ACC112 (cell line): ENCODE measurements at regions not wholly inside any gene's neighbourhood (a gene's known extent, or its start where the extent isn't known, plus 50 kb on each side); places are given as distances from the start of the nearest gene placed in this dataset.
A peak's percentile ranks its signal among the peaks of the same experiment; 100 is the strongest.
"Not testable (repeated sequence)": the region's sequence is repeated elsewhere in the genome, so short reads cannot be mapped to it uniquely, and the experiment has no call there.

ENCODE experiments used
- H2AFZ ChIP-seq: fragments of 200-600 bp; sonication (generic); one replicate; pipeline ENCODE4 v1.6.0; 2017; ENCODE audit warnings: antibody characterized with exemption, low read length; ENCODE audit not compliant: unreplicated experiment
- H3K27ac ChIP-seq: fragments of 200-600 bp; sonication (generic); 2 replicates; pipeline ENCODE4 v1.5.1; 2014; ENCODE audit warnings: low read depth, mild to moderate bottlenecking, antibody characterized with exemption, low read length, moderate library complexity
- H3K27me3 ChIP-seq: fragments of 200-600 bp; sonication (generic); 2 replicates; pipeline ENCODE4 v1.6.1; 2014; ENCODE audit warnings: mild to moderate bottlenecking, antibody characterized with exemption, low read length, moderate library complexity, mixed read lengths; ENCODE audit not compliant: insufficient read depth
- H3K36me3 ChIP-seq: fragments of 200-600 bp; sonication (generic); 2 replicates; pipeline ENCODE4 v1.6.1; 2016; ENCODE audit warnings: mild to moderate bottlenecking, antibody characterized with exemption, low read length, moderate library complexity, mixed read lengths; ENCODE audit not compliant: insufficient read depth
- H3K4me1 ChIP-seq: fragments of 200-600 bp; sonication (generic); one replicate; pipeline ENCODE4 v1.6.1; 2016; ENCODE audit warnings: low read length, mixed read lengths; ENCODE audit not compliant: insufficient read depth, unreplicated experiment, control insufficient read depth
- H3K4me3 ChIP-seq: fragments of 200-600 bp; sonication (generic); 2 replicates; pipeline ENCODE4 v1.5.1; 2014; ENCODE audit warnings: mild to moderate bottlenecking, low read depth, low read length
- H3K79me2 ChIP-seq: fragments of 200-600 bp; sonication (generic); one replicate; pipeline ENCODE4 v1.6.0; 2016; ENCODE audit warnings: low read length; ENCODE audit not compliant: control insufficient read depth, unreplicated experiment, insufficient read depth

DNA sequence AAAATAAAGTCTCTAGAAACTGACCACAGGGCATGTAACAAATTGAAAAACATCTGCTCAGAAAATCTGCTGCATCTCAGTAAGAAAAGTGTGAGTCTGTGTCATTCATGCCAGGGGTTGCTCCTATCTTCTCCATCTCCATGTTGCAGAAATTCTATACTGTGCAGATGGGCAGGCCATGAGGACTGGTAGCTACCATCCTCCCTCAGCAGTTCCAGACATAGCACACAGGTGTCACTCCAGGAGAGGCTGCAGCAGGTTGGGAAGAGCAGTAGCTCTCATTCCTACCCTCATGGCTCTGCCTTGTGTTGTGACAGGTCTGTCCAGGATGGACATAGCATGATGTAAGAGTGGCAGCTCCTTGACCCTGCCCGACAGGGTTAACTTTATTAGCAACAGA is 173.4 kb downstream of the NDUFS4 start:
- Histone ChIP-seq H3K4me3 (no peak overlapping the region), H3K4me1 (no peaks in the 10 kb centered on the region), H2AFZ (no peak overlapping the region), H3K36me3 (no peaks in the 10 kb centered on the region), H3K27ac (no peak overlapping the region), H3K27me3 (peaks cover 41% of the 10 kb centered on the region), H3K79me2 (no peaks in the 10 kb centered on the region)

- H3K27ac ChIP-seq, result no peak overlapping the region
- no peaks in the 10 kb centered on the region for H3K36me3 ChIP-seq
- no peaks in the 10 kb centered on the region for H3K4me1 ChIP-seq
- H3K79me2 ChIP-seq, result no peaks in the 10 kb centered on the region
- H3K4me3 ChIP-seq, result no peak overlapping the region
- H3K27me3 ChIP-seq, result peaks cover 21% of the 10 kb centered on the region
- no peak overlapping the region for H2AFZ ChIP-seq
Measured at GRCh38 chr5:53738105-53738504, 177.7 kb downstream of the NDUFS4 start.

DNA sequence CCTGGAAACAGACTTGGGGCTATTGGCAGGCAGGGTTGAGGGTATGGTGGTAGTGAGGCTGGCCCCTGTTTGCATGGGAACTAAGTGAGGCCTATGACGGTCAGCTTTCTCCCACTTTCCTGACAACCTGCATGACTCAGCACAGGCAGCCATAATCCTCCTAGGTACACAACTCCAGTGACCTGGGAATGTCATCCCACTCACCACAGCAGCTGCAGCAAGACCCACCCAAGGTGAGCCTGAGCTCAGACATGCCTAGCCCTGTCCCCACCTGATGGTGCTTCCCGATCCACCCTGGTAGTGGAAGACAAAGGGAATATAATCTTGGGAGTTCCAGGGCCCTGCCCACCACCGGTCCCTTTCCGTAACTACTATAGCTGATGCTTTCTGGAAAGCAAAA is 178.7 kb downstream of the NDUFS4 start:
- H3K27me3 ChIP-seq, result peaks cover 13% of the 10 kb centered on the region; the same call in 1 of the 2 replicates
- no peak overlapping the region for H2AFZ ChIP-seq
- no peaks in the 10 kb centered on the region for H3K79me2 ChIP-seq
- H3K4me1 ChIP-seq, result no peaks in the 10 kb centered on the region
- no peaks in the 10 kb centered on the region for H3K36me3 ChIP-seq
- H3K4me3 ChIP-seq, result no peak overlapping the region
- no peak overlapping the region for H3K27ac ChIP-seq

GRCh38 chr5:53749621-53750020 is 189.2 kb downstream of the NDUFS4 start:
- Histone ChIP-seq H2AFZ (no peak overlapping the region), H3K27ac (no peak overlapping the region), H3K27me3 (0 out of 2 replicates have a peak, but pooled peaks cover 8% of the 10 kb centered on the region), H3K4me3 (no peak overlapping the region), H3K79me2 (no peaks in the 10 kb centered on the region), H3K4me1 (no peaks in the 10 kb centered on the region), H3K36me3 (no peaks in the 10 kb centered on the region)

DNA sequence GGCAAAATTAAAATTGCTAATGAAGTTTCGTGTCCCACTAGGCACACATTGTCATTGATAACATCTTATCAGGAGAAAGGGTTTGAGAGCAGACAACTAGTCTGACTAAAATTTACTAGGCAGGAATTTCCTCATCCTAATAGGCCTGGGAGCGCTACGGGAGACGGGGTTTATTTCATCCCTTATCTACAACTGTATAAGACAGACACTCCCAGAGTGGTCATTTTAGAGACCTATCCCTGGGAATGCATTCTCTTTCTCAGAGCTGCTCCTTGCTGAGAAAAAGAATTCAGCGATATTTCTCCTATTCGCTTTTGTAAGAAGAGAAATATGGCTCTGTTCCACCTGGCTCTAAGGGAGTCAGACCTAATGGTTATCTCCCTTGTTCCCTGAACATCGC is 191.8 kb downstream of the NDUFS4 start:
- not testable (repeated sequence) for H3K36me3 ChIP-seq, H3K4me1 ChIP-seq, H3K79me2 ChIP-seq, H2AFZ ChIP-seq, H3K27me3 ChIP-seq, H3K27ac ChIP-seq, H3K4me3 ChIP-seq

DNA sequence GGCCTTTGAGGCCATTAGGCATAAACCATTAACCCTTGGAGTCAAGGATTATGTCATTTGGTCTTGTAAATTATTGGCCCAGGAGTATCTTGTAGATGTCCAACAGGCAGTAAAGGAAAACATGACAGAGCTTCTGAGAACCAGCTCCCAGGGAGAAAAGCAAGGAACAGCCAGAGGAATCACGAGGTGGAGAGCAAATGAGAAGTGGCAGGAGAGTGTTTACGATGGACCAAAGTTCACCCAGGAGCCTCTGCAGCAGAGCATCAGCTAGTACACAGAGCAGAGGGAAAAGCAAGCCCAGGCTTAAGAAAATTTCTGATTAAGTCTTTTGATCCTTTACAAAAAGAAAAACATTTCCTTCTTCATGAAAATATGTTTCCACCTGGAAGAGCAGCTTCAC is 206.2 kb downstream of the NDUFS4 start:
- Histone ChIP-seq H3K27ac (no peak overlapping the region), H3K4me1 (no peaks in the 10 kb centered on the region), H2AFZ (no peak overlapping the region), H3K27me3 (peaks cover 10% of the 10 kb centered on the region; the same call in 1 of the 2 replicates), H3K4me3 (no peak overlapping the region), H3K36me3 (no peaks in the 10 kb centered on the region), H3K79me2 (no peaks in the 10 kb centered on the region)

DNA sequence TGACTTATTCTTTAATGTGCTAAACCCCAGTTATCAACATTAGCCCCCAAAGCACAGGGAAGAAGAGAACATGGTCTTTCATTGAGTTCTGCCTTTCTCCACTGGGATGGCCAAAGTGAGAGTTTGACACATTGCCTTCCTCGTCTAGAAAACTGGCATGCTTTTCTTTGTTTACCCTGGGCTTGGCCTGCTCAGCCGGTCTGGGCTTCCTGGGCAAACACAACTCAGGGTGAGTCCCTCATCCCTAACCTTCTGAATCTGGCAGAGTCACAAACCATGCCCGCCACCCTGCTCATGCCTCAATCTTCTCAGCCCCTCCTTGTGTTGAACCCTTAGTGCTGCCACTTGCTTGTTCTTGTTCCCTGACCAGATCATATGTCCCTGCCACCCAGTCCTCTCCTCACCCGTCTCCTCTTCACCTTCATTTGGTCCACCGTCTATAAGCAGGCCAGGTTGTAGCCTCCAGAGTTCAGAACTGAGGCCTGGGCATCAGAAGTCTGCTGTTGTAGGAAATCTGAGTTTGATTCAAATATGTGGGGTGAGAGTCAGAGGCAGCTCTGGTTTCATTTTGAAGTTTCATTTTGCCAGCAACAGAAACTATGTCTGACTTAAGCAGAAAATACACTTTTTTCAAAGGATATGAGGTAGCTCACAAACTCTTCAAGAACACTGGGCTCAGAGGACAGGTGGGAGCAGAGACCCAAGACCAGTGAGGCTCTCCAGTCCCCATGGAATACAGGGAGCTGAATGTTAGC is 217.6 kb downstream of the NDUFS4 start:
- Histone ChIP-seq H3K27ac (no peak overlapping the region), H3K79me2 (no peaks in the 10 kb centered on the region), H3K36me3 (no peaks in the 10 kb centered on the region), H2AFZ (no peak overlapping the region), H3K27me3 (no peaks in the 10 kb centered on the region), H3K4me1 (peaks cover 11% of the 10 kb centered on the region), H3K4me3 (no peak overlapping the region)

DNA sequence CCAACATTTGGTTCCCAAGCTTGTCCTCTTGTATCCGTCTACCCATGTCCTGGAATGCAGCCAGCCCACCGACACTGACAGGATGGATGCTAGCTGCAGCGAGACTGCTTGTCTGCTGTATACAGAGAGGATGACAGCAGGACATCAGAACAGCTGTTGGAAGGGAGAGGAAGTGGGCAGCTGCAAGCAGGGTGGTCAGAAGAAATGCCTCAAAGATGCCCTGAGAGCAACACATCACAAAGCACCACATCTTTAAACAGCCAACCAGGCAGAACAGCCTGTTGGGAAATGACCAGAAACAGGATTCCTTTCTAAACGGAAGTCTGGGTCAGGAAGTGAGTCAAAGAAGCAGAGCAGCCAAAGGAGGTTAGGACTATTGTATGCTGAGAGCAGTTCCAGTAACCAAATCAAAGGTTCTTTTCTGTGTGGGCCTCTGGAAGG is 219.1 kb downstream of the NDUFS4 start:
- peak overlapping the region; percentile 93 for H2AFZ ChIP-seq
- H3K27ac ChIP-seq, result no peak overlapping the region
- no peaks in the 10 kb centered on the region for H3K79me2 ChIP-seq
- H3K4me3 ChIP-seq, result no peak overlapping the region
- H3K36me3 ChIP-seq, result no peaks in the 10 kb centered on the region
- peaks cover 11% of the 10 kb centered on the region for H3K4me1 ChIP-seq
- H3K27me3 ChIP-seq, result no peaks in the 10 kb centered on the region

GRCh38 chr5:53782620-53783019 is 222.2 kb downstream of the NDUFS4 start:
- no peak overlapping the region for H3K4me3 ChIP-seq
- H3K27me3 ChIP-seq, result peaks cover 7% of the 10 kb centered on the region
- H3K79me2 ChIP-seq, result no peaks in the 10 kb centered on the region
- no peaks in the 10 kb centered on the region for H3K36me3 ChIP-seq
- H3K27ac ChIP-seq, result no peak overlapping the region
- H3K4me1 ChIP-seq, result peaks cover 11% of the 10 kb centered on the region
- no peak overlapping the region for H2AFZ ChIP-seq

DNA sequence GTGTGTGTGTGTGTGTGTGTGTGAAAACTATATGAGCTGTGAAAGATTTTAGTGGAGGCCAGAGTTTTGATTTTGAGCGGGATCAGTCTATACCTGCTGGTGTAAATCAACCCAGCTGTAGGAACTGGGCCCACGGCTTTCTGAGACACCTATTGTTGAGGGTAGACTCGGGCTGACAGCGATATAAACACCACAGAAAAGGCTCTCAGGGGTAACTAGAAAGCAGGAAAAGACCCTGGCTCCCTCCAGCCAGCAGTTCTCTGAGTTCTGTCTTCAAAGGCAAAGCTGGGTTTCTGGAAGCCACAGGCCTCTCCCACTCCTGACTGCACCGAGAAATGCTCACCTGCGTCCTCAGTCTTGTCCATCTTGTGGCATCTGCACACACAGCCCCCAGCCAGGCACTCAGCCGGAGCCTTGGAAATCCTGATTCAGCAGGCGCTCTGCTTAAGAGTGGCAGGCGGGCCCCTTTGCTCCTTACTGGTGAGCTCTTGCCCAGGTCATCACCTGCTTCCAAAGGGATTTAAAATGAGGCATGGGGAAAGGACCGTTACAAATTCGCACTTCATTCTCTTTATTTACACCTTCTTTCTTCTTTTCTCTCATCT is 223.3 kb downstream of the NDUFS4 start:
- Histone ChIP-seq H3K27me3 (peaks cover 14% of the 10 kb centered on the region), H3K27ac (no peak overlapping the region), H3K4me3 (no peak overlapping the region), H3K36me3 (no peaks in the 10 kb centered on the region), H3K79me2 (no peaks in the 10 kb centered on the region), H3K4me1 (peaks cover 11% of the 10 kb centered on the region), H2AFZ (no peak overlapping the region)

DNA sequence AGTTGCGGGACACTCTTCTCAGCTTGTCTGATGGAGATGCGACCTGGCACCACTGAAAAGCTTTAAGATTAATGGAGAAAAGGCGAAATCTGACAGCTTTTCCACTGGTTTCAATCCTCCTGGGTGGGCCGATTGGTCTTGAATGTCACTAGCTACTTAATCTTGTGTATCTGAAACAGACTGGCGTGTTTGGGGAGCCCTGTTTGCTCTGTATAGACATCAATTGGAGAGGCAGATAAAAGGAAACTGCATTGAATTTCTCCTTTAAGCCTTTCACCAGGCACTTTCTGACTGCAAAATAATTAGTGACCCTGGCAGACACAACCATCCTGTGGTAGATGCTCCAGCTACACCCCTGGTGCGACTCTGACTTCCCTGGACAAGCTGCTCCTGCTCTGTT is 224.2 kb downstream of the NDUFS4 start:
- H3K4me1 ChIP-seq, result peaks cover 5% of the 10 kb centered on the region
- no peaks in the 10 kb centered on the region for H3K79me2 ChIP-seq
- H2AFZ ChIP-seq, result no peak overlapping the region
- H3K36me3 ChIP-seq, result no peaks in the 10 kb centered on the region
- no peak overlapping the region for H3K27ac ChIP-seq
- H3K4me3 ChIP-seq, result no peak overlapping the region
- H3K27me3 ChIP-seq, result peaks cover 14% of the 10 kb centered on the region
